Pancreas (tissue), 10 donors: ENCODE measurements at regions not wholly inside any gene's neighbourhood (a gene's known extent, or its start where the extent isn't known, plus 50 kb on each side); places are given as distances from the start of the nearest gene placed in this dataset.

Source experiments
- ATAC-seq, 4 donors: fragments of 200-7000 bp; cut with Tn5 transposase; one replicate each; pipeline versions ENCODE4 v1.8.0 to v1.9.1; 2020; ENCODE audit warnings: mild to moderate bottlenecking in 4 of 4, moderate library complexity in 4 of 4
- DNase-seq, 6 donors: peaks; one replicate each; pipeline ENCODE4 v3.0.0-alpha.2; 2020
- FAIRE-seq: peaks from 2 replicates; lab custom pipeline; 2012; peaks lifted over from hg19 to GRCh38; lab: Jason Lieb, UNC
- H3K27ac ChIP-seq, 4 donors: fragments of 200-600 bp; sonication (generic); 1 replicate in 3 of 4; 2 replicates in 1 of 4; pipeline versions ENCODE4 v1.5.0 to v1.8.0; 2020
- H3K27me3 ChIP-seq, 4 donors: fragments of 200-600 bp; one replicate each; pipeline ENCODE4 v1.8.0; 2021
- H3K36me3 ChIP-seq, 3 donors: fragments of 200-600 bp; sonication (generic) in 1 of 3; one replicate each; pipeline versions ENCODE4 v1.5.0 to v1.8.0; 2020 to 2021
- H3K4me1 ChIP-seq, 3 donors: fragments of 200-600 bp; one replicate each; pipeline ENCODE4 v1.8.0; 2021
- H3K4me3 ChIP-seq, 4 donors: fragments of 200-600 bp; sonication (generic) in 2 of 4; one replicate each; pipeline versions ENCODE4 v1.5.0 to v1.8.0; 2020 to 2021
- H3K9me3 ChIP-seq, 4 donors: fragments of 200-600 bp; one replicate each; pipeline ENCODE4 v1.8.0; 2021
- CTCF ChIP-seq, 4 donors: fragments of 200-600 bp; sonication (generic) in 3 of 4; IDR thresholded peaks; one replicate each; pipeline versions ENCODE4 v1.5.0 to v1.8.0; 2021; ENCODE audit warnings: antibody characterized with exemption in 4 of 4
- WGBS, 2 donors: extraction: QIAGEN DNeasy Blood & Tissue Kit; methylation state at CpG; one replicate each; pipeline ENCODE4 v1.1.7; 2013; 5-methylcytosine and 5-hydroxymethylcytosine counted together
- intact Hi-C, 3 donors: fragments of 100-400 bp; cut with DNase I; formaldehyde crosslinking; loops; one replicate each; pipeline versions ENCODE4 v1.11.1 to v1.14.2; 2022
- donor health status: healthy with polysubstance abuse.
- donor health status: DM: no; HTN: no; CAD: no; lungs with moderate emphysema.
- donor health status: DM: no; HTN: no; CAD: no.
- donor health status: control.
- donor health status: control.
- donor health status: Bipolar disorder and iron deficiency.
- donor health status: DM: yes; HTN: yes; CAD: no.
- donor health status: DM: no; HTN: no; CAD: no.
- donor health status: DM: no; HTN: no; CAD: no.
- donor health status: DM: yes; HTN: yes; CAD: no.

GRCh38 chr18:66949419-66949818 lies 345.5 kb upstream of the CDH19 start:
- no peaks in the 10 kb centered on the region for H3K4me1 ChIP-seq
- H3K36me3 ChIP-seq, result no peaks in the 10 kb centered on the region
- no peaks in the 10 kb centered on the region for H3K27me3 ChIP-seq
- FAIRE-seq (no peak), DNase-seq (peak in 2 of 6 donors; percentile 27), ATAC-seq (no peak)
- no peak for TF ChIP-seq CTCF (IDR thresholded peaks at IDR 0.05)
- no peaks in the 10 kb centered on the region for H3K9me3 ChIP-seq
- WGBS, 2 donors, result 88 to 94% methylated on average over 14 of the region's 14 CpGs
- intact Hi-C loops, result no loop called here
- no peak overlapping the region for H3K4me3 ChIP-seq
- no peak overlapping the region for H3K27ac ChIP-seq

GRCh38 chr18:66937546-66937945 lies 333.7 kb upstream of the CDH19 start:
- 84 to 85% methylated on average over 2 of the region's 2 CpGs for WGBS, 2 donors

GRCh38 chr18:66931010-66931409 lies 327.1 kb upstream of the CDH19 start:
- Histone ChIP-seq H3K27ac (no peak overlapping the region), H3K4me3 (no peak overlapping the region), H3K27me3 (no peaks in the 10 kb centered on the region), H3K4me1 (no peaks in the 10 kb centered on the region), H3K36me3 (no peaks in the 10 kb centered on the region), H3K9me3 (no peaks in the 10 kb centered on the region)
- WGBS, 2 donors, result 86 to 92% methylated on average over 11 of the region's 11 CpGs
- no peak for DNase-seq
- intact Hi-C loops, result no loop called here
- no peak for FAIRE-seq
- TF ChIP-seq CTCF (IDR thresholded peaks at IDR 0.05), result no peak
- no peak for ATAC-seq

More at GRCh38 chr18:66937546-66937945, 333.7 kb upstream of the CDH19 start:
- Histone ChIP-seq H3K9me3 (no peaks in the 10 kb centered on the region), H3K4me1 (no peaks in the 10 kb centered on the region), H3K36me3 (no peaks in the 10 kb centered on the region), H3K27ac (no peak overlapping the region), H3K4me3 (no peak overlapping the region), H3K27me3 (no peaks in the 10 kb centered on the region)
- ATAC-seq (no peak), DNase-seq (no peak), FAIRE-seq (no peak)
- TF ChIP-seq CTCF (IDR thresholded peaks at IDR 0.05), result no peak
- intact Hi-C loops, result no loop called here

GRCh38 chr18:66916834-66917233 lies 312.9 kb upstream of the CDH19 start:
- Histone ChIP-seq H3K4me1 (no peaks in the 10 kb centered on the region), H3K27ac (no peak overlapping the region), H3K4me3 (no peak overlapping the region), H3K36me3 (no peaks in the 10 kb centered on the region), H3K9me3 (no peaks in the 10 kb centered on the region), H3K27me3 (no peaks in the 10 kb centered on the region)
- TF ChIP-seq CTCF (IDR thresholded peaks at IDR 0.05), result no peak
- intact Hi-C loops, result no loop called here
- FAIRE-seq (no peak), DNase-seq (no peak), ATAC-seq (no peak)

- intact Hi-C loops, result no loop called here
- DNase-seq, result no peak
- Histone ChIP-seq H3K27ac (no peak overlapping the region), H3K27me3 (no peaks in the 10 kb centered on the region), H3K36me3 (no peaks in the 10 kb centered on the region), H3K4me3 (no peak overlapping the region), H3K9me3 (no peaks in the 10 kb centered on the region), H3K4me1 (no peaks in the 10 kb centered on the region)
- FAIRE-seq, result no peak
- TF ChIP-seq CTCF (IDR thresholded peaks at IDR 0.05), result no peak
- no peak for ATAC-seq
These were observed 296.9 kb upstream of the CDH19 start for GRCh38 chr18:66900837-66901236.
